GM12891 (cell line): ENCODE measurements at regions not wholly inside any gene's neighbourhood (a gene's known extent, or its start where the extent isn't known, plus 50 kb on each side); places are given as distances from the start of the nearest gene placed in this dataset.

Experiments
- POLR2A ChIP-seq: IDR thresholded peaks from 2 replicates; pipeline ENCODE4 v1.6.1; 2011; ENCODE audit warnings: low read depth, low read length, control low read depth
- POLR2AphosphoS5 ChIP-seq: IDR thresholded peaks from 2 replicates; pipeline ENCODE4 v1.6.1; 2011; ENCODE audit warnings: low read depth, low read length, control low read depth
- TAF1 ChIP-seq: IDR thresholded peaks from 2 replicates; pipeline ENCODE4 v1.6.1; 2011; ENCODE audit warnings: low read depth, low read length, control low read depth

DNA sequence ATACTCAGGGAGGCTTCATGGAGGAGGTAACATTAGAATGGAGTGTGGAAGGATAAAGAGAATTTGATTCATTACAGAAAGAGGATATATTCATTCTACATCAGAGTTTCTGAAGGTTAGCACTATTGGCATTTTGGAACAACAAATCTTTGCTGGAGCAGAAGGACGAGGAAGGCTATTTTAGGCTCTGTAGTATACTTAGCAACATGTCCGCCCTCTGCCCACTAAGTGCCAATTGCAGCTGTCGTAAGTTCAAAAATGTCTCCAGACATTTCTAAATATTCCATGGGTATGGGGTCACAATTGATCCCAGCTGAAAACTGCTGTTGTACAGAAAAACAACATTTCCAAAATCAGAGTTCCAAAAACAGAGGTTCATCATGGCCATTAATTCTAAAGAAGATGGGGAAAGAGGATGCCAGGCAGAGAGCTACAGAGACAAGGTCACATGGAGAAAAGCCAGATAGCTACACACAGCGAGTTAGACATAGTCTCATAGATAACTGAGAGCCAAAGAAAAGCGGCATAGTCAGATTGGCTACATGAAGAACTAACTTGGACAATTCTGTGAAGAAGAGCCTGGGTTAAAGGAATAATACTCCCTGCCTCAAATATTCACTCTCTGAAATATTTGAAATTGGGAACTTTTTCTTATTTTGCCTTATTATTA is 846.4 kb upstream of the CDH8 start:
- TF ChIP-seq POLR2A = no peak
- no peak for TF ChIP-seq POLR2AphosphoS5
- no peak for TF ChIP-seq TAF1
